Hepatocyte (in vitro differentiated cells): ENCODE measurements at regions not wholly inside any gene's neighbourhood (a gene's known extent, or its start where the extent isn't known, plus 50 kb on each side); places are given as distances from the start of the nearest gene placed in this dataset.

ENCODE experiments used
- EZH2 ChIP-seq: fragments of 200-600 bp; sonication (generic); IDR thresholded peaks from 2 replicates; pipeline ENCODE4 v1.6.1; 2016; ENCODE audit warnings: antibody characterized with exemption, mild to moderate bottlenecking, borderline replicate concordance
- EZH2phosphoT487 ChIP-seq: fragments of 200-600 bp; sonication (generic); IDR thresholded peaks from one replicate; pipeline ENCODE4 v1.6.1; 2018; ENCODE audit warnings: antibody characterized with exemption, mild to moderate bottlenecking, low read depth, moderate library complexity; ENCODE audit not compliant: unreplicated experiment, severe bottlenecking
- TF ChIP-seq, protein P1 (sequence below): fragments of 200-600 bp; sonication (generic); IDR thresholded peaks from 2 replicates; pipeline ENCODE4 v1.5.1; 2016; ENCODE audit warnings: antibody characterized with exemption, mild to moderate bottlenecking; ENCODE audit not compliant: poor library complexity

DNA sequence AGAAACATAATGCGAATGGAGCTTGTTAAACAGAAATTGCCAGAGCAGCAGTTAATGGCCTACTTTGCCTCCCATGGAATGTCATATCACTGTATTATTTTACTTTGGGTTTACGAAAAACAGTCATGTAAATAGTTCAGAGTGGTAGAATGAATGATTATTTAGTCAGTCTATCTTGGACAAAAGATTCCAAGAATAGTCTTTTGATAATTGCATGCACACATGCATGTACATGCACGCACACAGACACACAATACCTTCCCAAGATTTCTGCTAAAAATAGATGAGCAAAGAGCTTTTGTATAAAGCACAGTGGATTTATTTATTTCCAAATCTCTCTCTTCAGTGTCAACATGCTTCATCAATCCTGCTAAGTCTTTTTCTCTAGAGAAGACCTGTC lies 800.7 kb downstream of the DIPK2A start:
- TF ChIP-seq, protein P1, sequence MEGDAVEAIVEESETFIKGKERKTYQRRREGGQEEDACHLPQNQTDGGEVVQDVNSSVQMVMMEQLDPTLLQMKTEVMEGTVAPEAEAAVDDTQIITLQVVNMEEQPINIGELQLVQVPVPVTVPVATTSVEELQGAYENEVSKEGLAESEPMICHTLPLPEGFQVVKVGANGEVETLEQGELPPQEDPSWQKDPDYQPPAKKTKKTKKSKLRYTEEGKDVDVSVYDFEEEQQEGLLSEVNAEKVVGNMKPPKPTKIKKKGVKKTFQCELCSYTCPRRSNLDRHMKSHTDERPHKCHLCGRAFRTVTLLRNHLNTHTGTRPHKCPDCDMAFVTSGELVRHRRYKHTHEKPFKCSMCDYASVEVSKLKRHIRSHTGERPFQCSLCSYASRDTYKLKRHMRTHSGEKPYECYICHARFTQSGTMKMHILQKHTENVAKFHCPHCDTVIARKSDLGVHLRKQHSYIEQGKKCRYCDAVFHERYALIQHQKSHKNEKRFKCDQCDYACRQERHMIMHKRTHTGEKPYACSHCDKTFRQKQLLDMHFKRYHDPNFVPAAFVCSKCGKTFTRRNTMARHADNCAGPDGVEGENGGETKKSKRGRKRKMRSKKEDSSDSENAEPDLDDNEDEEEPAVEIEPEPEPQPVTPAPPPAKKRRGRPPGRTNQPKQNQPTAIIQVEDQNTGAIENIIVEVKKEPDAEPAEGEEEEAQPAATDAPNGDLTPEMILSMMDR, result no peak
- TF ChIP-seq EZH2phosphoT487 (no peak), EZH2 (no peak)
